A673 (cell line): ENCODE measurements at regions not wholly inside any gene's neighbourhood (a gene's known extent, or its start where the extent isn't known, plus 50 kb on each side); places are given as distances from the start of the nearest gene placed in this dataset.

Source experiments
- BruUV-seq: library from RNA; stranded (reverse); fragments of 400-500 nt; replicated peaks from 2 replicates; lab custom pipeline; 2021; lab: Mats Ljungman, UMichigan
- CTCF ChIA-PET: fragments of 300-600 bp; sonication (Branson Sonifier 250); formaldehyde crosslinking; loops from one replicate; lab custom pipeline; 2022; ENCODE audit warnings: antibody characterized with exemption; lab: Charles Lee
- POLR2A ChIA-PET: fragments of 300-600 bp; sonication (Branson Sonifier 250); formaldehyde crosslinking; loops from one replicate; lab custom pipeline; 2022; ENCODE audit warnings: antibody characterized with exemption; ENCODE audit not compliant: low non-redundant PET; lab: Charles Lee
- DNase-seq: peaks from one replicate; pipeline ENCODE4 v3.0.0-alpha.2; 2015; ENCODE audit warnings: low spot score
- H3K27ac ChIP-seq: fragments of 200-600 bp; sonication (generic); 2 replicates; pipeline ENCODE4 v1.5.1; 2016; ENCODE audit warnings: mixed run types, low read depth, mild to moderate bottlenecking, mixed read lengths, antibody characterized with exemption, low read length; ENCODE audit not compliant: poor library complexity, severe bottlenecking
- H3K27me3 ChIP-seq: fragments of 200-600 bp; sonication (generic); replicated peaks from 2 replicates; pipeline ENCODE4 v1.6.1; 2017; ENCODE audit warnings: mixed run types, low read depth, mild to moderate bottlenecking, mixed read lengths, antibody characterized with exemption, low read length; ENCODE audit not compliant: insufficient read depth, poor library complexity
- H3K36me3 ChIP-seq: fragments of 200-600 bp; sonication (generic); 2 replicates; pipeline ENCODE4 v1.6.1; 2016; ENCODE audit warnings: mixed run types, mild to moderate bottlenecking, mixed read lengths, antibody characterized with exemption, low read length; ENCODE audit not compliant: insufficient read depth, poor library complexity, severe bottlenecking
- H3K4me1 ChIP-seq: fragments of 200-600 bp; sonication (generic); 2 replicates; pipeline ENCODE4 v1.6.1; 2017; ENCODE audit warnings: mixed run types, mild to moderate bottlenecking, mixed read lengths, antibody characterized with exemption, low read length; ENCODE audit not compliant: insufficient read depth, poor library complexity, severe bottlenecking
- H3K4me3 ChIP-seq: fragments of 200-600 bp; sonication (generic); 2 replicates; pipeline ENCODE4 v1.5.1; 2016; ENCODE audit warnings: low read depth, mixed run types, mild to moderate bottlenecking, mixed read lengths, low read length; ENCODE audit not compliant: poor library complexity, severe bottlenecking
- H3K9me3 ChIP-seq: fragments of 200-600 bp; sonication (generic); 2 replicates; pipeline ENCODE4 v1.6.1; 2016; ENCODE audit warnings: mixed run types, low read depth, mild to moderate bottlenecking, mixed read lengths, antibody characterized with exemption, low read length; ENCODE audit not compliant: poor library complexity, severe bottlenecking
- EZH2 ChIP-seq: fragments of 200-600 bp; sonication (generic); IDR thresholded peaks from 2 replicates; pipeline ENCODE4 v1.6.1; 2017; ENCODE audit warnings: borderline replicate concordance, low read depth, mild to moderate bottlenecking, mixed read lengths, antibody characterized with exemption, low read length; ENCODE audit not compliant: poor library complexity, severe bottlenecking
- intact Hi-C: fragments of 100-400 bp; cut with micrococcal nuclease; formaldehyde crosslinking; loops from one replicate; pipeline ENCODE4 v1.10.0; 2022; ENCODE audit not compliant: unreplicated experiment
- TF ChIP-seq, protein P1 (sequence below): fragments of 300-800, 200-600 bp; sonication (generic); conservative IDR thresholded peaks from 2 replicates; pipeline ENCODE4 v1.5.1; 2017; ENCODE audit warnings: low read depth, mild to moderate bottlenecking, antibody characterized with exemption, low read length, moderate library complexity, mixed read lengths

DNA sequence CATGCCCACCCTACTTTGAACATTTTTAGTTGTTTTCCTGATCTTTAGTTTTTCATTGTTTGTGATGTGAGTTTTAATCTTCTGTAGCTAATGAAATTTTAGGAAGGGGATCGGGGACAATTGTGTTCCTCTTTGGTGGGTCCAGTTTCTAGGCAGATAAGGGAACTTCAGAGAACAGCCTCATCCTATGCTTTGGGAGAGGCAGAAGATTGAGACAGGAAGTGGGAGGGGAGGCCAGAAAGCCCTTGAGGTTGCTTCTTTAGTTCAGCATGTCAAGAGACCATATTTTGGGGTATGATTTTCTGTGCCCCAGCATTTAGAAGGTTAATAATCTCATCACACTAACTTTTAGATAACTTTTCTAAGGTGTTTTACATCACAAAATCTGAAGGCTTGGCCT lies 191.0 kb downstream of the TANC2 start:
- BruUV-seq, result no TSS peak
- TF ChIP-seq EZH2, result no peak
- TF ChIP-seq, protein P1, sequence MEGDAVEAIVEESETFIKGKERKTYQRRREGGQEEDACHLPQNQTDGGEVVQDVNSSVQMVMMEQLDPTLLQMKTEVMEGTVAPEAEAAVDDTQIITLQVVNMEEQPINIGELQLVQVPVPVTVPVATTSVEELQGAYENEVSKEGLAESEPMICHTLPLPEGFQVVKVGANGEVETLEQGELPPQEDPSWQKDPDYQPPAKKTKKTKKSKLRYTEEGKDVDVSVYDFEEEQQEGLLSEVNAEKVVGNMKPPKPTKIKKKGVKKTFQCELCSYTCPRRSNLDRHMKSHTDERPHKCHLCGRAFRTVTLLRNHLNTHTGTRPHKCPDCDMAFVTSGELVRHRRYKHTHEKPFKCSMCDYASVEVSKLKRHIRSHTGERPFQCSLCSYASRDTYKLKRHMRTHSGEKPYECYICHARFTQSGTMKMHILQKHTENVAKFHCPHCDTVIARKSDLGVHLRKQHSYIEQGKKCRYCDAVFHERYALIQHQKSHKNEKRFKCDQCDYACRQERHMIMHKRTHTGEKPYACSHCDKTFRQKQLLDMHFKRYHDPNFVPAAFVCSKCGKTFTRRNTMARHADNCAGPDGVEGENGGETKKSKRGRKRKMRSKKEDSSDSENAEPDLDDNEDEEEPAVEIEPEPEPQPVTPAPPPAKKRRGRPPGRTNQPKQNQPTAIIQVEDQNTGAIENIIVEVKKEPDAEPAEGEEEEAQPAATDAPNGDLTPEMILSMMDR, result no peak
- no peaks in the 10 kb centered on the region for H3K9me3 ChIP-seq
- intact Hi-C loops, result no loop called here
- H3K27ac ChIP-seq, result no peak overlapping the region
- H3K36me3 ChIP-seq, result no peaks in the 10 kb centered on the region
- ChIA-PET CTCF (no interaction called here), POLR2A (no interaction called here)
- H3K27me3 ChIP-seq, result no peaks in the 10 kb centered on the region
- H3K4me3 ChIP-seq, result no peak overlapping the region
- DNase-seq, result no peak
- H3K4me1 ChIP-seq, result peaks cover 3% of the 10 kb centered on the region

DNA sequence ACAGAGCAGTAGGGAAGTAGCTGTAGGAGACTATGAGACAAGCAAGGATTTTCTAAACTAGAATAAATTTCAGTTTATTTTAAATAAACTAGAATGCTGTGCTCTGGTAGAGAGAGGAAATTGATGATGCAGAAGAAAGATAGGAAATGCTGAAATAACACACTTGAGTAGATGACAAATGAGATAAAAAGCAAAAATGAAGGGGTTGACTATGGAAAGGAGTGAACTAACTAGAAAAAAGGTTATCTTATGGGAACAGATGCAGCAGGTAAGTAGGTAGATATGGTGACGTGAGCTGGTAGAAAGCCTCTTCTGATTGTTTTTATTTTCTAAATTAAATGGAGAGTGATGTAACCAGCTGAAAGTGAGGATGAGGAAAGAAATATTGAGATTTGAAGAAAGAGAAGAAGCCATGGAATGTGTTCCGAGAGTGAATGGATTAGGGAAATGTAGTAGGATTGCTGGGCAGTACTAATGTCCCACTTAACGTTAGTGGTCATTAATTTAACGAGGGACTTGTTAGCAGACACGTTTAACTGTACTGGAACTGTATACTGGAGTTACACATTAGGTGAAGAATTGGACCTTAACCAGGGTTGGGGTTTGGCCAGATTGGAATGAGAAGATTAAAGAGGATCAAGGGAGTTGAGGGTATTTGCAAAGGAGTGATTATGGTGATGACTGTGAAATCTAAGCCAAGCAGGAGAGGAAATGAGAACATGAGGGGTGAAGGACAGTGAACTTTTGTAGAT lies 196.5 kb downstream of the TANC2 start:
- Histone ChIP-seq H3K27me3 (no peaks in the 10 kb centered on the region), H3K27ac (no peak overlapping the region), H3K4me3 (no peak overlapping the region), H3K4me1 (no peaks in the 10 kb centered on the region), H3K9me3 (no peaks in the 10 kb centered on the region), H3K36me3 (no peaks in the 10 kb centered on the region)
- ChIA-PET CTCF (no interaction called here), POLR2A (no interaction called here)
- no TSS peak for BruUV-seq
- intact Hi-C loops, result no loop called here
- DNase-seq, result no peak
- TF ChIP-seq EZH2, result no peak
- TF ChIP-seq, protein P1, result no peak

DNA sequence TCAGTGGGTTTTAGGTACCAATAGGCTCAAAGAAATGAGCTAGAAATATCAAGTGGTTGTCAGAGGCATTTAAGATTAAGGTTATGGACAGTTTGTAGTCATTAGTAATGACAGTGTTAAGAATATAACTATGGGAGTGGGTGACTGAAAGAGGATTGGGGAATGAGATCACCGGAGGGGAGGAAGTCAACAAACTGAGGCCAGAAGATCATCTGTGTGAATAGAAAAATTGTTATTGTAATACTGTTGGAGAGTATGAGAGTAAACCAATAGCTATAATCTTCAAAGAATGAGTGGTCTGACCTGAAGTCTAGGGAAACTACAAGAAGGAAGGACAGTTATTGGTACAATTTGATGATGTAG lies 197.1 kb downstream of the TANC2 start:
- ChIA-PET CTCF (no interaction called here), POLR2A (no interaction called here)
- no peaks in the 10 kb centered on the region for H3K9me3 ChIP-seq
- H3K27me3 ChIP-seq, result no peaks in the 10 kb centered on the region
- H3K36me3 ChIP-seq, result no peaks in the 10 kb centered on the region
- no peak overlapping the region for H3K4me3 ChIP-seq
- no peak overlapping the region for H3K27ac ChIP-seq
- intact Hi-C loops, result no loop called here
- TF ChIP-seq EZH2, result no peak
- TF ChIP-seq, protein P1, result no peak
- H3K4me1 ChIP-seq, result no peaks in the 10 kb centered on the region
- no peak for DNase-seq
- no TSS peak for BruUV-seq
